K562 (cell line): ENCODE measurements at regions not wholly inside any gene's neighbourhood (a gene's known extent, or its start where the extent isn't known, plus 50 kb on each side); places are given as distances from the start of the nearest gene placed in this dataset.

Experiments
- BRF1 ChIP-seq: IDR thresholded peaks from 3 replicates; pipeline ENCODE4 v1.6.1; 2011; ENCODE audit warnings: borderline replicate concordance, mild to moderate bottlenecking; ENCODE audit not compliant: insufficient read length; ENCODE audit errors: extremely low read depth
- POLR2A ChIP-seq: fragments of 450-650 bp; conservative IDR thresholded peaks from 2 replicates; pipeline ENCODE4 v1.6.1; 2016

DNA sequence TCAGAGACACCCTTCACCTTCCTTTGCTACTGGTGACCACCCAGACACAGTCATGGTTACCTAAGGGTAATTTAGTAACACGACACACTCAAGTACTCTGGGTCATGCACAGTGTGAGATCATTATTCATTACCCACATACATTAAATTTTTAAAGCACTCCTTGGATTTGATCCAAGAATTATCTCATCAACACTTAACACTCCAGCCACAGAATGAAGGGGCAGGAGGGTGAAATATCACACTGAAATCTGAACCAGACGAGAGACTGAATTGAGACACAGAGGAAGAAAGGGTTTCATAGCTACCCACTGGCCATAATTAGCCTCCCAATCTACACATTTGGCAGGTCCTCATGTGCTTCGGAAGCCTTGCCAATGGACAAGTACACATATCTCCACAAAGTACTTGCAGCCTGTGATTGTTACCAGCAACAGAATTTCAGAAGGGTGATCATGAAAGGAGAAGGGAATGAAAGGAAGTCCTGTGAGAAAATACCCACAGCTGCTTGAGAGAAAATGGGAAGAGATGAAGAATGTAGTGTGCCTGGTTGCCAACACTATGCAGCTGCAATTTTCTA is 189.3 kb downstream of the POLR1F start:
- TF ChIP-seq POLR2A = no peak
- TF ChIP-seq BRF1 = no peak
